HG03060 (cell line): ENCODE measurements at regions not wholly inside any gene's neighbourhood (a gene's known extent, or its start where the extent isn't known, plus 50 kb on each side); places are given as distances from the start of the nearest gene placed in this dataset.

Source experiments
- ATAC-seq: cut with Tn5 transposase; IDR thresholded peaks from one replicate; pipeline ENCODE4 v1.9.1; 2021; ENCODE audit warnings: low read depth, moderate number of reproducible peaks; ENCODE audit not compliant: unreplicated experiment

DNA sequence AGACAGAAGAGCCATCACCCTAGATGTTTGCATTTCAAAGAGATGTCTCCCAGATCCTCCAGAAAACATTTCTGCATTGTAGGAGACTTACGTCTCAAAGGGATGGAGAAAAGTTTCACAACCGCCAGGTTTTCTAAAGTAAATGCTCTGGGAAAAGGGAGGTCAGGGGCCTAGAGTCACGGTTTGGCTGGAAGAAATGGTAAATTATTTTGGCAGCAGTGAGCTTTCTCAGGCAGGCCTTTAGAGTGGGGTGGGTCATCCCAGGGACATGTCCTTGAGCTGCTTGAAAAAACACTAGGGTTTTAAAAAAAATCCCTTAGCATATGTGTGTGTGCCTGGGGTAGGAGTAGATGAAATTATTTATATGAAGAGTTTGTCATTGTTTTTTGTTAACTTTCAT, 728.8 kb downstream of the TYW1 start:
- ATAC-seq, result no peak

DNA sequence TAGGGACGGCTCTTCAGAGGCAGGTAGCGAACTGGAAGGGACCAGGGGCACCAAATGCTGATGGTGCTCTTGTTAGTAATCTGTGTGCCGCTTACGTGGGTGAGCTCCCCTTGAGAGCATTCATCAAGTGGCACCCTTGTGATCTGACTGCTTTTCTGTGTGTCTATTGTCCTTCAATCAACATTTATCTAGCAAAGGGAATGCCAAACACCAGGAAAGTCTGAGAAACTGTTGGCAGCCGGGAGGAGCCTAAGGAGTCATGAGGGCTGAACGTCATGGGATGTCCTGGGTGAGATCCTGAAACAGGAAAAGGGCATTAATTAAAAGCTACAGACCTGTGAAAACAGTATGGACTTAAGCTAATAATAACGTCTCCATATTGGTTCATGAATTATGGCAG, 733.1 kb downstream of the TYW1 start:
- ATAC-seq, result no peak

DNA sequence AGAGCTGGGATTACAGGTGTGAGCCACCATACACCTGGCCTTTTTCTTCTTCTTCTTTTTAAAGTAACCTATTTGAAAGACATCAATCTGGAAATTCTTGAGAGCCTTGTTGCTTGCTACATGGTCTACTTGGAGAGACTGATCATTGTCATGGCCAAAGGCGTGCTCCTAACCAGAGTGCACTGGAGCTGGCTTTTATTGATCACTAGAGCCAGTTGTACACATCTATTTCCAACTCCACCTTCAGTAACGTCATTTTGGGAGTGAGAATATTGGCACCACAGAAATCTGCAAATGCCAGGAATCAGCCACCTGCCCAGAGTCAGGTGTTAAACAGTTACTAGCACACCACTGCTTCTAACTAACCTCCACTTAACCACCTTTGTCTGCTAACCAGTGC, 735.1 kb downstream of the TYW1 start:
- no peak for ATAC-seq

DNA sequence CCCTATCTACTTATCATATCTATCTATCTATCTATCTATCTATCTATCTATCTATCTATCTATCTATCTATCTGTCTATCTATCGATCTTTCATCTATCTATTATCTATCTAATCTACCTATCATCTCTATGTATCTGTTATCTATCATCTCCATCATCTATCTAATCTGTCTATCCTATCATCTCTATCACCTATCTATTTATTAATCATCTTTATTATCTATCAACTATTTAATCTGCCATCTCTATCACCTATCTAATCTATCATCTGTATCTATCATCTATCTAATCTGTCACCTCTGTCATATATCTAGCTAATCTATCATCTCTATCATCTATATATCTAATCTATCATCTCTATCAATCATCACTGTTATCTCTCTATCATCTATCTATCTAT, 736.3 kb downstream of the TYW1 start:
- ATAC-seq, result no peak

DNA sequence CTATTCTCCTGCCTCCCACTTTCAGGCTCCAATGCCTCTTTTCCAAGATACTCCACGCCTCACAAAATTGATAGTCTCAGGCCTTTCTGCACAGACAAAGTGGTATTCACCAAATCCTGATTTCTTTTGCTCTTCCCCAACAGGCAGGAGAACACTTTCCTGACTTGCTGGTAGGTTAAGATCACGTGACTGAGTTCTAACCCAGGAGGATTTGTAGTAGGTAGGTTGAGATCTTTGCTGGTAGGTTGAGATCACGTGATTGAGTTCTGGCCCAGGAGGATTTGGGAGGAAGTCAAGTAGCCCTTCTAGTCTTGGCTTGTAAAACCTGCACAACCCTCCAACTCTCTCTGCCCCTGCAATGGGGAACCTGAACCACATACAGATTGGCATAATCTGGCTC, 741.5 kb downstream of the TYW1 start:
- no peak for ATAC-seq

DNA sequence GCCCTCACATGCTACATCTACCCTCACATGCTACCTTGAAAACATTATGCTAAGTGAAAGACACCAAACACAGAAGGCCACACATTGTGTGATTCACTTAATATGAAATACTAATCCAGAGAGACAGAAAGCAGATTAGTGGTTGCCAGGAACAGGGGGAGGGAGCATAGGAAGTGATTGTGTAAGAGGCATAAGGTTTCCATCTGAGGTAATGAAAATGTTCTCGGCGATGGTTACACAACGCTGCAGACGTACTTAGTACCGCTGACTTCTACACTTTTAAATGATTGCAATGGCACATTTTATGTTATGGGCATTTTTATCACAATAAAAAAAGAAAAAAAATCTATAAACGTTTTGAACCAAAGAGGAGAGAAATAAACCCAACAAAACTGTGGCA, 742.3 kb downstream of the TYW1 start:
- ATAC-seq, result no peak

DNA sequence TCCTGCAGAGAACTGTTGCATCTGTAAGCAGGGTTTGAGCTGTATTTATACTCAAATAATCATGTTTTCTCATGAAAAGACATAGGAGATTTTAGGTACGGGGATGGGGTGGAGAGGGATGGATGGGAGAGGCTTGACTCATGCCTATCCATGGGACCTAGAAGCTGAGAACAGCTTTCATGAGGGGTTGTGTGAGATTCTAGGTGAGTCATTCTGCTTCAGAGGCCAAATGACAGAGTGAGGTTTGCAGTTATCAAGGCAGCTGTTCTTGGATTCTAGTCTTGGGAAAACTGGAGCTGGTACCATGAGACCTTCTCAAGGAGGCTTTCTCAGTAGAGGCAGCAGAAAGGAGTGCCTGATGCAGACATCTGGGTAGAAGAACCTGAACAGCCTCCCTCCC, 746.9 kb downstream of the TYW1 start:
- no peak for ATAC-seq

DNA sequence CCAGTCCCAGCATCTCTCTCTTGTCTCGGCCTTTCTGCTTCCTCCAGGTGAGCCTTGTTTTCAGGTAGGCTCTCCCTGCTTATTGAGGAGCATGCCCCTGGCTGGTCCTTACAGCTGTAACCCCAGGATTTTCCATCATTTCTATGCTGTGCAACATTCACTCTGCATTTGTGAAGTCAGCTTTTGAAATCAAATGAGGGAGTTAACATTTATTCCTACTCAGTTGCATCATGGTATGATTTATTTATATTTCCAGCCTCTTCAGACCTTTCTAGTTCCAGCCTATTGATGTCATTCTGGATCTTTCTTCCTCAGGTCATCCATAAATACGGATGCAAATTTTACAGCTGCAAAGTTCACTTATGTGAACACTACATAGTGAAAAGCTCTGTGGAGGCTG, 755.6 kb downstream of the TYW1 start:
- ATAC-seq, result no peak

DNA sequence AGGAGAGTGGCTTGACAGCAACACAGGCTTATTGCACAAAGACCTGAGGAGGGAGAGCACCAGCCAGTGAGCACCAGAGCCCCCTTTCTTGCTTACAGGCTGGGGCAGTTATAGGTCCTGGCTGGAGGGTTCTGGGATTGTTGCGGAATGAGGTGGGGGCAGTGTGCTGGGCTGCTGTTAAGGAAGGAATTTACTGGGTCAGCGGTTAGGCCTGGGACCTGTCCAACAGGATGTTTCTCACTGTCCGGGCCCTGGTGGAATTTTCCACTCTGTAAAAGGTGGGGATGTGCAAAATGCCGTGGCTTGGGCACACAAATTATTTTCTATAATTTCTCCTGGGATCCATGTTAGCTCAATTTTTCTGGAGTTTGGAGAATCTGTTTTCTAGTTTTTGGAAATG, 757.3 kb downstream of the TYW1 start:
- no peak for ATAC-seq

DNA sequence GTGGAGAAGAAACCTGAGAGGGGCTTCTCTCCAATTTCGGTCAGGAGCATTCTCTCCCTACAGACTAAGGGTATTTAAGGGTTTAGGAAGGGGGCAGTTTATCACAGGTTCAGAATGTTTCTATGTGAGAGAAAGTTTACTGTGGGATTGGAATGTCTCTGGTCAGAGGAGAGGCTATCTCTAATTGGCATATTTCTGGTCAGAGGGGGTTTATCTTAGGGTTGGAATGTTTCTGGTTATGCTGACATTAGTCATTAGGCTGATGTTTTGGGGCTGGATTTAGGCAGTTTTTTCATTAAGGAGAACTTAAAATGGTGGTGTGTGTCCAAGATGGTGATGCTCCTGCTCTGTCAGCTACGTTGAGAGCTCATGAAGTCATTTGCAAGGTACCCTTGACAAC, 758.0 kb downstream of the TYW1 start:
- no peak for ATAC-seq

DNA sequence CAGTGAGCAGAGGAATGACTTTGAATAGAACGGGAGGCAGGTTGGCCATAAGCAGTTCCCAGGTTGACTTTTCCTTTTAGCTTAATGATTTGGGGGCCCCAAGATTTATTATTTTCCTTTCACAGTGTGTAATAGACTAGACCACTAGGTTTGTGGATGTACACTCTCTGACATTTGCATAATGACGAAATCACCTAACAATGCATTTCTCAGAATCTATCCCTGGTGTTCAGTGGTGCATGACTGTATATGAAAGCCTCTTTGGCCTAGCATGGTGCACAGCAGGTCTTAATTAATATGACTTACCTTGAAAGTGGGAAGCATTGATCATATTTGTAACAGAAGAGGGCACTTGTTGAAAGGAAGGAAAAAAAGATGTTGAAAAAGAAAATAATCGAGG, 761.9 kb downstream of the TYW1 start:
- ATAC-seq, result no peak

DNA sequence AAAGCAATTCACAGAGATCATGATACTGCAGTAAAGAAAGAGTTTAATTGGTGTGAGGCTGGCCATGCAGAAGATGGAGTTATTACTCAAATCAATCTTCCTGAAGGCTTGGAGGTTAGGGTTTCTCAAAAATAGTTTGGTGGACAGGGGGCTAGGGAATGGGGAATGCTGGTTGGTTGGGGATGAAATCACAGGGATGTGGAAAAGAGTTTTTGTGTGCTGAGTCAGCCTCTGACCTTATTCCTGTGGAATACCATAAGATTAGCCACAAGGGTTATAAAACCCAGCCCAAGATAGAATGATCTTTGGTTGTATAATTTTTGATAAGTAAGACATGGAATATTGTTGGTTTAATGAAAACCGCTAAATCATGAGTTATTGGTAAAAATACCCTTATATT, 764.3 kb downstream of the TYW1 start:
- no peak for ATAC-seq

DNA sequence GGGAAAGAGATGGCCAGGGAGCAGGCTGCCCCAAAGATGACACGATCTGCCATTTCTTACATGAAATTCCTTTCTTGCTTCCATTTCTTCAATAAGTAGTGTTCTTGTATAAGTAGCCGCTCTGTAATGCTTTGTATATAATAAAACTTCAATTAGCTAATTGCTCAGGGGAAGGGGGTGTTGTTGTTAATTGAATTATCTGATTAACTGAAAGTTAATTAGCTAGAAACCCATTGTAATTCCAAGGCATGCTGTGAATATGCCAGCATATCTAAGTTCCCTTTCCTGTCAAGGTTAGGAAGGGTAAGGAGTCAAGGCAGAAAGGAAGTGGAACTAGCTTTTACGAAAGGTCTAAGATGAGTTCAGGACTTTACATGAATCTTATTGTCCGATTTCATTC, 765.9 kb downstream of the TYW1 start:
- ATAC-seq, result no peak

DNA sequence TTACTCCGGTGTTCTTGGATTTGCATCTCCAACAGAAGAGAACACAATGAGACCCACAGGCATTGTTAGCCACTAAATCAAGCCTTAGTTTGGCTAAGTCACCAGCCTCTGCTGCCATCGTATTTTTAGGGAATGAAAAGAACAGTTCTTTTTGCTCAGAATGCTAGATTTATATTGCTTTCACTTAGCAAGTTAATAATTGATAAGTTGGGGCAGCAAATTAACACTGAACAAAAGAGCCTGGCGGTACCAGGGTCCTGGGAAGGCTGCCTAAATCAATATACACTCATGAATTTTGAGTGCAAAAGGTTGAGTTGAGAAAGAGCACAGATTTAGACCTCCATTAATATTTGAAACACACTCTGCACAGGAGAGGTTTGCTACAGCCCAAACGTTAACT, 767.7 kb downstream of the TYW1 start:
- no peak for ATAC-seq

DNA sequence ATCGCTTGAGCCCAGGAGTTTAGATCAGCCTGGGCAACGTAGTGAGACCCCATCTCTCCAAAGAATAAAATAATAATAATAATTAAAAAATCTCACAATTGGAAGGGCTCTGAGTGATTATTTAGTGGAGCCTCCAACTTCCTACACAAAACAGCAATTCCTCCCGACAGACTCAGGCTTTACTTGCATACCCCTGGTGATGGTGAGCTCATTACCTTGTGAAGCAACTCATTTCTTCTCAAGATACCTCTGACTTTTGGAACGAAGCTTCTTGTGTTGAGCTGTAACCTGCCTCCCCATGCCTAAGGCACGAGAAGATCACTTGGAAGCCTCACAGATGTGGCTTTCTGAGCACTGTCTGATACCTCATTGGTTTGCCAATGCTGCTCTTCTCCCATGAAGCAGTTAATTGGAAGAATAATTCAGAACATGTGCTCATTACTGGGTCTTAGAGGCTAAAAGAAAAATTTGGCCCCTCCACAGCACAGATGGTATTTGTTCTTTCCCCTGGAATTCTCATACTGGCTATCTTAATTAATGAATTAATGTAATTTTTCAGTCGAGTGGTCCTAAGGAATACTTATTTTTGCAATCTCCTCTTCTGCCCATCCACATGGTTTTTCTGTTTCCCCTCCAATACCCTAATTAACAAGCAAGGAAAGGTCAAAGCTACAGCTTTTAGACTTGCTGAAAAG, 769.0 kb downstream of the TYW1 start:
- no peak for ATAC-seq

DNA sequence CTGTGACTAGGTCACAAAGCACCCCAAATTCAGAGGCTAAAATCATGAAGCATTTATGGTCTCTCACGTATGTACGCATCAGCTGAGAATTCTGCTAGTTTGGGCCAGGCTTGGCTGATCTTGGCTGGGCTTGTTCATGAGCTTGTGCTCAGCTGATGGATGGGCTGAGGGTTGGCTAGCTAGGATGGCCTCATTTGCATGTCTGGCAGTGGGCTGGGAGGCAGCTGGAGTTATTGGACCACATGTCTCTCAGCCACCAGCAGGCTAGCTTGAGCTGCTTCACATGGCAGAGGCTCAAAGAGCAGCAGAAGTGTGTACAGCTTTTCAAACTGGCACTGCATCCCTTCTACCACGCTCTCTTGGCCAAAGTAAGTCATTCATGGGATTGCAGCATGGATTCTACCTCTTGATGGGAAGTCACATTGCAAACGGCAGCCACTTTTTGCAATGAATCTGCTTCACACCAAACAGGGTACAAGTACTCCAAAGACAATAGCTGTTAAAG, 770.3 kb downstream of the TYW1 start:
- no peak for ATAC-seq

DNA sequence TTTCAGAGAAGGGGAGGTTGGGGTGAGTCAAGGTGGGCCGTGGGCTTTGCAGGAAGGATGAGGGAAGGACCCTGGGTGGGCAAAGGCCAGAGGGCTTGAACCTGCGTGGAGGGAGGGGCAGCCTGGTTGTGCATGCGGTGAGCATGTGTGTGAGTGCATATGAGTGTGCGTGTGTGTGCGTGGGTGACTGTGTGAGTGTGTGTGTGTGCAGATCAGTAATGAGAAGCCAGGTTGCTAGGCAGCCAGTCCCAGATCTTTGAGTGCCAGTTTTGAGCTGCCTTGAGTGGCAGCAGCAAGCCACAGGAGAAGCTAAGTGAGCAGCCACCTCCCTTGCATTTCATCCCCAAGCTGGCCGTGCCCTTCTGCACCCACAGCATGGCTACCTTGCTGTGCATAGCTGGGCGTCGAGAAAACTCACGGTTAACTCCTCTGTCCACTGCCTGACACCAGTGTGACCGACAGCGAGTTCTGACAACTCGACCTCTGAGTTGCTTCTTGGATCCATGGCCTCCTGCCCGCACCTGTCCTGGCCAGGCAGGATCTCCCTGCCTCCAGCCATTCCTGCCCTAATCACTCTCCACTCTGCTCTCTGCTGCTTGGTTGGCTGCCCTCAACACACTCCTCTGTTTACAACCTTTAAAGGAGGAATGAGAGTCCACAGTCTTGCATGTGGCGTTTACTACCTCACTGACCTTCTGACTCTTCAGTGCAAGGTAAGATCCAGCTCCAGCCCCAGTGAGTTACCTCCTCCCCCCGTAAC, 775.4 kb downstream of the TYW1 start:
- no peak for ATAC-seq

DNA sequence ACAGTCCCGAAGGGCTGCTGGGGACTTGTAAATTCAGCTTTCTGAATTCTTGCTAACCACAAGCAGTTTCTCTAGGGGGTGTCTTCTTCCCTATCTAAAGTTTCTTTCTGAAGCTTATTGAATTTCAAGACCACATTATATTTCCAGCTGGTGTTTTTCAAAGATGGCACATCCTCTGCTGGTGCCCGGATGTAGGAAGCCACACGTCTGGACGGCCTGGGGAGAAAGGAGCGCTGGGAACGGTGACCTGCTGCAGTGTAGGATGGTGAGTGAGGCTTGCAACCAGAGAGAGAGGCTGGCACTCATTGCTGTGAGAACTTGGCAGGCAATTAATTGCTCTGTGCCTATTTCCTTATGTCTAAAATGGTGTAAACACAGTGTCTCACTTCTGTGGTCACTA, 776.4 kb downstream of the TYW1 start:
- no peak for ATAC-seq

DNA sequence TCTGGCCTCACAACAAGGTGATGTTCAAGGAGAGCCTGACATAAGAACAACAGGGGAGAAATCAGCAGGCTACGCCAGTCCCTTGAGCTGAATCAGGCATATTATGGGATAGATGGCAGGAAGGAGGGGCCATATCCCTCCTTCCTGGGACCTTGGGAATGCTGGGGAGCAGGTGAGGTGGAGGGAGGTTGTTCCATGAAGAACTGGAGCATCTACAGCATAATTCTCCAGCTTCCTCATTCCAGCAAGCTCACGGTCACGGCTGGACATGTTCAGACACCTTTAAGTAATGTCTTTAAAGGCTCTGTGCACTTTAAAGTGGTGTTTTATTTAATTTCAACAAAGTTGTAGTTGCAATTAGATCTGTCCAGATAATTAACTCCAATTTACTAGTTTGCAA, 780.5 kb downstream of the TYW1 start:
- no peak for ATAC-seq

DNA sequence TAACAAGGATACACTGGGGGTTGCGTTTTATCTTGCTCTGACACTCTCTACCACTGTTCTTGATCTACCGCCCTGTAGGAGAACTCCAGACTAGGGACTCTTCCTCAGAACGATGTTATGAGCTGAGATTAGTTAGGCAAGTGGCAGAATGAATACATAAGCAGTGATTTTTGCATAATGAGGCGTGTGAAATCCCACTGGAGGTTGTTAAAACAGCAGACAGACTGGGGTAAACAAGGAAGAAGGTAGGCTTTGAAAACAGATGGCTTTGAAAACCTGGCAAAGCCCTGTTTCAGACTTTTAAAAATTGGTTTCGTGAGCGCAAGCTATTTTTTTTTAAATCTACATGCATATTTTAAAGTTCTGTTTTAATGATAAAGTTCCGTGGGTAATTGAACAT, 785.2 kb downstream of the TYW1 start:
- no peak for ATAC-seq

DNA sequence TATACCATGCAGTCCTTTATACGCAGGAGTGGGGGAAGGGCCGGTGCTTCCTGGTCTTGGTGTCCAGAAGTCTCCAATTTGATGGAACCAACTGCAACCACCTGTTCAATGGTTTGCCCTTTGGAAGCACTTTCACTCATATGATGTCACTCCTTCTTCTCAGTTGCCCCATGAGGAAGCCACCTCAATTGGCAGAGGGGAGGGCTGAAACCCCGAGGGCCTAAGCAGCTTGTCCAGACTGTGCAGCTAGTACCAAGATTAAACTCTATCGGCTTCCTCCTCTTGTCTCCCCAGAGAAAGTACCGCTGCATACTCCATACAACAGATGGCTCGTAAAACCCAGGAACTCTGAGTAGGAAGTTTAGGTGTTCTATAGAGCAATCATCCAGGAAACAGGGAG, 789.4 kb downstream of the TYW1 start:
- no peak for ATAC-seq

DNA sequence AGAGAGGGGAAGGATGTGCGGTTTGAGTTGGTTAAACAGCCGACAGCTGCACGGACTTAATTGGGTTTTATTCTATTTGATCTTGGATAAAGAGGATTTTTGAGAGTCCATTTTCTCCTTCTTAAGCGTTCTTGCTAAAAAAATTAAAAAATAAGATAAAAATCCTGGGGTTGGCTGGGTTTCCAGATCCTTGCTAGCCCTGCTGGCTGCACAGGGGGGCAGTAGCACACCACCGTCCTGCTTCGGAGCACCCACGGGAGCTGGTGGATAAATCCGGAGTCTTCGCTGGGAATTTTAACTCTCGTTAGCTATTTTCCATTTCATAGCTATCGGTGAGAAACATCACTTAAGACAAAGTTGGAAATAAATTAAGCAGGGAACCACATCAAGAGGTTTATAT, 792.0 kb downstream of the TYW1 start:
- no peak for ATAC-seq
